Naive B cell (primary cell): ENCODE measurements at regions not wholly inside any gene's neighbourhood (a gene's known extent, or its start where the extent isn't known, plus 50 kb on each side); places are given as distances from the start of the nearest gene placed in this dataset.

Source experiments
- ATAC-seq, 2 donors: fragments of 150-1000 bp; cut with Tn5 transposase; 2 replicates each; pipeline ENCODE4 v1.10.0; 2021; ENCODE audit warnings: low read depth in 2 of 2, mild to moderate bottlenecking in 2 of 2, moderate library complexity in 2 of 2
- DNase-seq: peaks from one replicate; pipeline ENCODE4 v3.0.0; 2022
- H3K27ac Mint-ChIP-seq, 6 donors: one replicate each; pipeline ENCODE4 v1.8.0; 2020 to 2022; ENCODE audit warnings: mild to moderate bottlenecking in 6 of 6, mixed read lengths in 6 of 6, moderate library complexity in 5 of 6, inconsistent platforms in 2 of 6
- H3K27me3 Mint-ChIP-seq, 3 donors: one replicate each; pipeline ENCODE4 v1.8.0; 2021 to 2022; ENCODE audit warnings: mixed read lengths in 3 of 3, mild to moderate bottlenecking in 1 of 3
- H3K36me3 Mint-ChIP-seq, 2 donors: one replicate each; pipeline ENCODE4 v1.8.0; 2020 to 2022; ENCODE audit warnings: mixed read lengths in 2 of 2, inconsistent platforms in 1 of 2, mild to moderate bottlenecking in 1 of 2
- H3K4me1 Mint-ChIP-seq, 3 donors: one replicate each; pipeline ENCODE4 v1.8.0; 2020 to 2022; ENCODE audit warnings: mixed read lengths in 3 of 3, inconsistent platforms in 1 of 3, mild to moderate bottlenecking in 1 of 3, moderate library complexity in 1 of 3
- H3K4me3 Mint-ChIP-seq, 8 donors: one replicate each; pipeline ENCODE4 v1.8.0; 2020 to 2022; ENCODE audit warnings: mild to moderate bottlenecking in 8 of 8, mixed read lengths in 8 of 8, moderate library complexity in 8 of 8, inconsistent platforms in 2 of 8
- H3K9me3 Mint-ChIP-seq, 7 donors: one replicate each; pipeline ENCODE4 v1.8.0; 2020 to 2022; ENCODE audit warnings: mixed read lengths in 7 of 7, mild to moderate bottlenecking in 5 of 7, inconsistent platforms in 2 of 7, moderate library complexity in 1 of 7

- Mint-ChIP-seq H3K9me3 (peaks cover 0 to 44% (median 21%) of the 10 kb centered on the region in 7 donors), H3K36me3 (no peaks in the 10 kb centered on the region), H3K4me3 (no peak overlapping the region), H3K4me1 (peaks cover 9 to 18% (median 17%) of the 10 kb centered on the region in 3 donors), H3K27me3 (peaks cover 54 to 85% (median 85%) of the 10 kb centered on the region in 3 donors), H3K27ac (no peak overlapping the region)
- DNase-seq (no peak), ATAC-seq (no peak)
These were observed 197.9 kb downstream of the TRIM27 start for GRCh38 chr6:28725890-28726348.

GRCh38 chr6:28726569-28727309 lies 197.0 kb downstream of the TRIM27 start:
- H3K27ac Mint-ChIP-seq = no peak overlapping the region

GRCh38 chr6:28727559-28728211 lies 196.1 kb downstream of the TRIM27 start:
- Mint-ChIP-seq H3K36me3 (peaks cover 0 to 6% of the 10 kb centered on the region in 2 donors), H3K4me1 (peaks cover 9 to 18% (median 17%) of the 10 kb centered on the region in 3 donors), H3K9me3 (peaks cover 0 to 55% (median 26%) of the 10 kb centered on the region in 7 donors), H3K27ac (no peak overlapping the region), H3K27me3 (peaks cover 46 to 85% (median 85%) of the 10 kb centered on the region in 3 donors), H3K4me3 (peak overlapping the region in 6 of 8 donors; percentile 3 to 93 (median 79))
- no peak for DNase-seq
- ATAC-seq = no peak

More at GRCh38 chr6:28726569-28727309, 197.0 kb downstream of the TRIM27 start:
- Mint-ChIP-seq H3K4me3 (no peak overlapping the region), H3K9me3 (peaks cover 0 to 49% (median 23%) of the 10 kb centered on the region in 7 donors), H3K4me1 (peaks cover 9 to 18% (median 17%) of the 10 kb centered on the region in 3 donors), H3K27me3 (peaks cover 48 to 85% (median 85%) of the 10 kb centered on the region in 3 donors), H3K36me3 (no peaks in the 10 kb centered on the region)
- DNase-seq (no peak), ATAC-seq (no peak)

GRCh38 chr6:28729501-28730402 lies 194.0 kb downstream of the TRIM27 start:
- peaks cover 56 to 88% (median 83%) of the 10 kb centered on the region in 3 donors for H3K27me3 Mint-ChIP-seq
- peak overlapping the region; percentile 79 to 93 (median 80) for H3K4me3 Mint-ChIP-seq
- H3K36me3 Mint-ChIP-seq = peaks cover 0 to 19% of the 10 kb centered on the region in 2 donors
- peaks cover 5 to 69% (median 36%) of the 10 kb centered on the region in 7 donors for H3K9me3 Mint-ChIP-seq
- H3K27ac Mint-ChIP-seq = peak overlapping the region in 4 of 6 donors; percentile 22 to 76 (median 50)
- ATAC-seq = no peak
- DNase-seq = no peak
- peaks cover 9 to 18% (median 17%) of the 10 kb centered on the region in 3 donors for H3K4me1 Mint-ChIP-seq

- Mint-ChIP-seq H3K4me1 (peaks cover 9 to 18% (median 17%) of the 10 kb centered on the region in 3 donors), H3K27ac (no peak overlapping the region), H3K4me3 (no peak overlapping the region), H3K36me3 (peaks cover 0 to 19% of the 10 kb centered on the region in 2 donors), H3K27me3 (peaks cover 71 to 95% (median 89%) of the 10 kb centered on the region in 3 donors), H3K9me3 (peaks cover 5 to 80% (median 44%) of the 10 kb centered on the region in 7 donors)
- ATAC-seq (no peak), DNase-seq (no peak)
These were observed 191.7 kb downstream of the TRIM27 start for GRCh38 chr6:28732052-28732451.

- Mint-ChIP-seq H3K36me3 (peaks cover 13 to 40% of the 10 kb centered on the region in 2 donors), H3K27ac (peak overlapping the region in 2 of 6 donors; percentile 53 to 70), H3K4me1 (peaks cover 0 to 5% (median under 1%) of the 10 kb centered on the region in 3 donors)
These were observed 189.3 kb downstream of the TRIM27 start for GRCh38 chr6:28734443-28734959.

GRCh38 chr6:28736121-28736520 lies 187.7 kb downstream of the TRIM27 start:
- peaks cover 63 to 78% (median 78%) of the 10 kb centered on the region in 3 donors for H3K27me3 Mint-ChIP-seq
- peak overlapping the region in 2 of 6 donors; percentile 0 to 69 for H3K27ac Mint-ChIP-seq
- peaks cover 15 to 40% of the 10 kb centered on the region in 2 donors for H3K36me3 Mint-ChIP-seq
- H3K9me3 Mint-ChIP-seq = peaks cover 14 to 69% (median 38%) of the 10 kb centered on the region in 7 donors
- H3K4me1 Mint-ChIP-seq = no peaks in the 10 kb centered on the region
- ATAC-seq (no peak), DNase-seq (no peak)
- peak overlapping the region in 1 of 8 donors; percentile 60 for H3K4me3 Mint-ChIP-seq

More at GRCh38 chr6:28734443-28734959, 189.3 kb downstream of the TRIM27 start:
- H3K4me3 Mint-ChIP-seq = peak overlapping the region in 1 of 8 donors; percentile 60
- ATAC-seq = no peak
- no peak for DNase-seq
- peaks cover 14 to 81% (median 48%) of the 10 kb centered on the region in 7 donors for H3K9me3 Mint-ChIP-seq
- peaks cover 70 to 91% (median 89%) of the 10 kb centered on the region in 3 donors for H3K27me3 Mint-ChIP-seq

GRCh38 chr6:28737750-28738395 lies 185.9 kb downstream of the TRIM27 start:
- Mint-ChIP-seq H3K4me3 (peak overlapping the region in 3 of 8 donors; percentile 17 to 61 (median 39)), H3K9me3 (peaks cover 14 to 58% (median 41%) of the 10 kb centered on the region in 7 donors), H3K27ac (peak overlapping the region in 1 of 6 donors; percentile 66), H3K36me3 (peaks cover 20 to 32% of the 10 kb centered on the region in 2 donors), H3K4me1 (no peaks in the 10 kb centered on the region), H3K27me3 (peaks cover 62 to 74% (median 69%) of the 10 kb centered on the region in 3 donors)
- DNase-seq (no peak), ATAC-seq (no peak)

- Mint-ChIP-seq H3K4me3 (peak overlapping the region in 3 of 8 donors; percentile 17 to 61 (median 37)), H3K27ac (peak overlapping the region in 2 of 6 donors; percentile 13 to 66), H3K27me3 (peaks cover 62 to 74% (median 69%) of the 10 kb centered on the region in 3 donors), H3K9me3 (peaks cover 14 to 53% (median 41%) of the 10 kb centered on the region in 7 donors), H3K36me3 (peaks cover 25 to 28% of the 10 kb centered on the region in 2 donors), H3K4me1 (no peaks in the 10 kb centered on the region)
- ATAC-seq (no peak), DNase-seq (no peak)
These were observed 185.4 kb downstream of the TRIM27 start for GRCh38 chr6:28738396-28738765.

GRCh38 chr6:28741363-28741762 lies 182.4 kb downstream of the TRIM27 start:
- DNase-seq = no peak
- Mint-ChIP-seq H3K9me3 (peaks cover 11 to 45% (median 27%) of the 10 kb centered on the region in 7 donors), H3K4me3 (peak overlapping the region in 1 of 8 donors; percentile 63), H3K27ac (no peak overlapping the region), H3K4me1 (no peaks in the 10 kb centered on the region), H3K27me3 (peaks cover 61 to 70% (median 65%) of the 10 kb centered on the region in 3 donors), H3K36me3 (peaks cover 25 to 30% of the 10 kb centered on the region in 2 donors)
- no peak for ATAC-seq

- Mint-ChIP-seq H3K27me3 (peaks cover 61 to 68% (median 65%) of the 10 kb centered on the region in 3 donors), H3K36me3 (peaks cover 23 to 25% of the 10 kb centered on the region in 2 donors), H3K27ac (peak overlapping the region in 1 of 6 donors; percentile 71), H3K4me1 (no peaks in the 10 kb centered on the region), H3K9me3 (peaks cover 7 to 38% (median 22%) of the 10 kb centered on the region in 7 donors), H3K4me3 (no peak overlapping the region)
- ATAC-seq (no peak), DNase-seq (no peak)
These were observed 181.0 kb downstream of the TRIM27 start for GRCh38 chr6:28742668-28743270.
